T-helper 2 cell treated with Interferon-gamma antibody and Interleukin-4, amounts not matched to agents 5 μg/mL and 100 μg/mL, for 36 hours (primary cell): ENCODE measurements at regions not wholly inside any gene's neighbourhood (a gene's known extent, or its start where the extent isn't known, plus 50 kb on each side); places are given as distances from the start of the nearest gene placed in this dataset.

Source experiments
- DNase-seq: peaks from one replicate; pipeline ENCODE4 v3.0.0; 2021; ENCODE audit warnings: low spot score
- H3K27ac Mint-ChIP-seq: one replicate; pipeline ENCODE4 v1.8.0; 2021; ENCODE audit warnings: mild to moderate bottlenecking, mixed read lengths
- H3K27me3 Mint-ChIP-seq: one replicate; pipeline ENCODE4 v1.8.0; 2021; ENCODE audit warnings: low read depth, mixed read lengths
- H3K36me3 Mint-ChIP-seq: one replicate; pipeline ENCODE4 v1.8.0; 2021; ENCODE audit warnings: low read depth, mixed read lengths
- H3K4me1 Mint-ChIP-seq: one replicate; pipeline ENCODE4 v1.8.0; 2021; ENCODE audit warnings: low read depth, mixed read lengths
- H3K4me3 Mint-ChIP-seq: one replicate; pipeline ENCODE4 v1.8.0; 2022; ENCODE audit warnings: mild to moderate bottlenecking, moderate library complexity, mixed read lengths
- H3K9me3 Mint-ChIP-seq: one replicate; pipeline ENCODE4 v1.8.0; 2021; ENCODE audit warnings: mixed read lengths

- Mint-ChIP-seq H3K4me1 (no peaks in the 10 kb centered on the region), H3K36me3 (no peaks in the 10 kb centered on the region), H3K27ac (no peak overlapping the region), H3K9me3 (peaks cover 8% of the 10 kb centered on the region), H3K4me3 (no peak overlapping the region), H3K27me3 (no peaks in the 10 kb centered on the region)
- no peak for DNase-seq
Observed at GRCh38 chr3:1832395-1832794, 266.3 kb upstream of the CNTN4 start.

- H3K9me3 Mint-ChIP-seq: peaks cover 40% of the 10 kb centered on the region
- H3K36me3 Mint-ChIP-seq: no peaks in the 10 kb centered on the region
- H3K4me1 Mint-ChIP-seq: no peaks in the 10 kb centered on the region
- no peak overlapping the region for H3K4me3 Mint-ChIP-seq
- no peak overlapping the region for H3K27ac Mint-ChIP-seq
- H3K27me3 Mint-ChIP-seq: no peaks in the 10 kb centered on the region
- DNase-seq: no peak
Observed at GRCh38 chr3:1843111-1843510, 255.6 kb upstream of the CNTN4 start.

DNA sequence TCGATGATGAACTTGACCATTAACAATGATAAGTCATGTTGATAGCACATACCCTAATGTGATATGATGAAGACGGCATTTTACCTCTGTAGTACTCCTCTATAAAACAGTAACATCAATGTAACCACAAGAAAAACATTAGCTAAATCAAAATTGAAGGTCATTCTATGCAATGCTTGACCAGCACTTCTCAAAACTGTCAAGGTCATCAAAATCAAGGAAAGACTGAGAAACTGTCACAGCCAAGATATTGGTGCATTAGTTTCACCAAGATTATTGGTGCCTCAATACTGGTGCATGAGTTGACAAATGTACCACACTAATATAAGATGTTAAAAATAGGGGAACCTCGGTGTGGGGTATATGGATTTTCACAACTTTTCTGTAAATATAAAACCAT lies 251.1 kb upstream of the CNTN4 start:
- Mint-ChIP-seq H3K27ac (no peak overlapping the region), H3K9me3 (peaks cover 25% of the 10 kb centered on the region), H3K4me1 (no peaks in the 10 kb centered on the region), H3K36me3 (no peaks in the 10 kb centered on the region), H3K27me3 (no peaks in the 10 kb centered on the region), H3K4me3 (no peak overlapping the region)
- DNase-seq: no peak

- Mint-ChIP-seq H3K27ac (no peak overlapping the region), H3K4me3 (no peak overlapping the region), H3K36me3 (no peaks in the 10 kb centered on the region), H3K4me1 (no peaks in the 10 kb centered on the region), H3K27me3 (no peaks in the 10 kb centered on the region), H3K9me3 (peaks cover 19% of the 10 kb centered on the region)
- DNase-seq: no peak
Observed at GRCh38 chr3:1848935-1849334, 249.7 kb upstream of the CNTN4 start.

DNA sequence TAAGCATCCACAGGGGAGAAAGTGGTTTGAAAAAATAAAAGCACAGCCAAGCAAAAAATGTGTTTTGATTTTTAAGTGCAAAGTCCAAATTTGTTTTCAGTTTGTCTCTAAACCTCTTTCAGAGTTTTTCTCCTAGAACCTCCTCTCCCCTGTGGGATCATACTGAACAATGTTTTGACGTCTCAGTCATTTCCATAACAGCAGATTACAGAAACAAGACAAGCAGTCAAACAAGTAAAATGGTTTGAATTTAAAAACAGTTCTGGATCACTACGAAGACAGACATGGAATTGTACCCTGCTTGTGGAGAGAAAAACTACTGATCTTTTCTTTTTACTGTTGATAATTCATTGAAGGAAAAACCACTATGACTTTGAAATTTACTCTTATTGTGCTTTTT lies 245.7 kb upstream of the CNTN4 start:
- Mint-ChIP-seq H3K27ac (no peak overlapping the region), H3K4me1 (no peaks in the 10 kb centered on the region), H3K4me3 (no peak overlapping the region), H3K36me3 (no peaks in the 10 kb centered on the region), H3K9me3 (peaks cover 3% of the 10 kb centered on the region), H3K27me3 (no peaks in the 10 kb centered on the region)
- no peak for DNase-seq

DNA sequence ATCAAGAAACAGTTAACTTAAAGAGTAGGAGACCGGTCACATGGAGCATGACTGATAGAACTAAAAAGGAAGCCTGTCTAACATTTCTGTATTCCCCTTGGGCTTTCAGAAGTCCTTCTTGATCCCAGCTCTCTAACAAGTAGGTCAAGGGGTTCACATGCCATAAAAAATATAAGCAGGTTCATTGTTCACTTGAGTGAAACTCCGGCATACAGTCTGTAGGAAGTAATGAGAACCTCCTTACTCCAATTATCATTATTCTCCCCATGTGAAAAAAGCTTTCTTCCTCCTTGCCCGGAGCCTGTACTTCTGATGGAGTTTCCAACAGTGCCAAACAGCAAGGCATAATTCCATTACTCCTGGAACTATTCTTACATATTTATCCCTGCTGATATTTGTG lies 242.8 kb upstream of the CNTN4 start:
- Mint-ChIP-seq H3K36me3 (no peaks in the 10 kb centered on the region), H3K9me3 (peaks cover 3% of the 10 kb centered on the region)
- DNase-seq: no peak

GRCh38 chr3:1870738-1871137 lies 227.9 kb upstream of the CNTN4 start:
- Mint-ChIP-seq H3K27ac (no peak overlapping the region), H3K4me1 (no peaks in the 10 kb centered on the region), H3K4me3 (no peak overlapping the region)

More for the DNA sequence above, 242.8 kb upstream of the CNTN4 start:
- Mint-ChIP-seq H3K4me1 (no peaks in the 10 kb centered on the region), H3K27ac (no peak overlapping the region), H3K27me3 (no peaks in the 10 kb centered on the region), H3K4me3 (no peak overlapping the region)

GRCh38 chr3:1883534-1883933 lies 215.1 kb upstream of the CNTN4 start:
- Mint-ChIP-seq H3K4me3 (no peak overlapping the region), H3K36me3 (no peaks in the 10 kb centered on the region), H3K4me1 (no peaks in the 10 kb centered on the region), H3K27me3 (no peaks in the 10 kb centered on the region), H3K27ac (no peak overlapping the region), H3K9me3 (peaks cover 19% of the 10 kb centered on the region)
- DNase-seq: no peak

More at GRCh38 chr3:1870738-1871137, 227.9 kb upstream of the CNTN4 start:
- Mint-ChIP-seq H3K36me3 (no peaks in the 10 kb centered on the region), H3K9me3 (peaks cover 24% of the 10 kb centered on the region), H3K27me3 (no peaks in the 10 kb centered on the region)
- no peak for DNase-seq

DNA sequence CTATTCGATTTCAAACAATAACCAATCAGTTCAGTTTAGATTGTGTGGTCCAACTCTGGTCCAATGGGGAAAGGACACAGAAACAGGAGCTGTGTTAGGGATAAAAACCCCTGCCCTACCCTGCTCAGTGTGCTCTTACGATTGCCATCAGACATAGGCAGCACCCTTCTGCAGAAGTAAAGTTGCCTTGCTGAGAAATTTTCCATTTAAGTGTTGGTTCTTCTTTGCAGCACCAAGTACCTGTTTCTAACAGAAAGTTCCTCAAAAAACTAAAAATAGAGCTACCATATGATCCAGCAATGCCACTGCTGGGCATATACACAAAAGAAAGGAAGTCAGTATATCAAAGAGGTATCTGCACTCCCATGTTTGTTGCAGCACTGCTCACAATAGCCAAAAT lies 206.2 kb upstream of the CNTN4 start:
- Mint-ChIP-seq H3K4me1 (no peaks in the 10 kb centered on the region), H3K36me3 (no peaks in the 10 kb centered on the region), H3K4me3 (no peak overlapping the region), H3K27ac (no peak overlapping the region), H3K9me3 (peaks cover 28% of the 10 kb centered on the region), H3K27me3 (no peaks in the 10 kb centered on the region)
- no peak for DNase-seq

DNA sequence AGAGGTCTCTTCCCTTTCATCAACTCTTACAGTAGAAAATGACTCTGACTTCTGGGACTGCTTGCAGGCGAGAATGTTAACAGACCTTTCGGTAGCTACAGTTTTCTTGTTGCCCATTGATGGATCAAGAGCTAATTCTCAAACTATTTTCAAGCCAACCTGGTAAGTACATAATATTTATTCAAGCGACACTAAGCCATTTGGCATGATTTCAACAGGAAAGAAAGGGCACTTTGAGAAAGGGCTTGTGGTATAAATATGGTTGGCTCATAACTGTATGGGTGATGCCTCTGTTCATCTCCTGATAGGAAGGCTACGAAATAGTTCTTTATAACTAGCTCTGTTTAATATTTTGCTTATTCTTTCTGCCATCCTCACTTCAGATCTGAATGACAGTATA lies 196.2 kb upstream of the CNTN4 start:
- H3K27me3 Mint-ChIP-seq: no peaks in the 10 kb centered on the region

DNA sequence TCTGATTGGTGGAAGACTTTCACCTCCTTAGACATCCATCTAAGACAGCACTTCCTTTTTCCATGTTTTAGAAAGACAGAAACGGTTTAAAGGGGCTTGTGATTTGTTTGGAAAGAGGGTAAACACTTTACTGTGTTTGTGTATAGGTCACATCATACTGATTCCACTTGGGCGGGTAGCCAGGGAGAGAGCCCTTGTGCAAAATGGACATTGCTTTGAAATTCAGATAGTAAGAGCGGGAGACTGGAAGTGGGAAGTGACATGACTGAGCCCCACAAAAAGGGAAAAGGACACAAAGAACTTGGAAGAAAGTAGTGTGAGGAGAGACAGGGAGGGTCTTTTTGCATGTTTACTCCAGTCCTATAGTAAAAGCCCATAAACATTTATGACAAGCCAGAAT lies 195.6 kb upstream of the CNTN4 start:
- DNase-seq: no peak
- Mint-ChIP-seq H3K9me3 (peaks cover 17% of the 10 kb centered on the region), H3K4me1 (no peaks in the 10 kb centered on the region), H3K27me3 (no peaks in the 10 kb centered on the region), H3K27ac (no peak overlapping the region), H3K4me3 (no peak overlapping the region), H3K36me3 (no peaks in the 10 kb centered on the region)

More for the DNA sequence above, 196.2 kb upstream of the CNTN4 start:
- no peaks in the 10 kb centered on the region for H3K36me3 Mint-ChIP-seq
- no peaks in the 10 kb centered on the region for H3K4me1 Mint-ChIP-seq
- no peak overlapping the region for H3K27ac Mint-ChIP-seq
- no peak overlapping the region for H3K4me3 Mint-ChIP-seq
- peaks cover 19% of the 10 kb centered on the region for H3K9me3 Mint-ChIP-seq
- no peak for DNase-seq

DNA sequence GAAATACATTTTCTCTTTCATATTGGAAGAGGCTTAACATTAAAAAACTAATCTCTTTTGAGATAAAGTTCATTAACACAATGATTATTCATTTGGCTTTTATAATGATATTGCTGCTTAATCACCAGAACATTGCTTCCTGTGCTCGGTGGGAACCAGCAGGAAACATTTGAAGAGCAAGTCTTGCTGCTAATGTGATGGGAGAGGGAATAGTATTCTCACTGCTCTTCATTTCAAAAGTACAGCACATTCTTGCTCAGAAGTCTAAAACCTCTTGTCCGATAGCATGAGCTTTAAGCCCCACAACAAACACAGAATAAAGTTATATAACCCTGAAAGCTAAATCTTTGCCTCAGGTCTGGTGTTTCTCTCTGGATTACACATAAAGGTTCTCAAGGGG lies 190.8 kb upstream of the CNTN4 start:
- Mint-ChIP-seq H3K4me3 (no peak overlapping the region), H3K4me1 (no peaks in the 10 kb centered on the region), H3K9me3 (peaks cover 9% of the 10 kb centered on the region), H3K27me3 (no peaks in the 10 kb centered on the region), H3K27ac (no peak overlapping the region), H3K36me3 (no peaks in the 10 kb centered on the region)
- no peak for DNase-seq

- H3K27ac Mint-ChIP-seq: no peak overlapping the region
- no peak for DNase-seq
- no peaks in the 10 kb centered on the region for H3K4me1 Mint-ChIP-seq
- peaks cover 9% of the 10 kb centered on the region for H3K9me3 Mint-ChIP-seq
- H3K27me3 Mint-ChIP-seq: no peaks in the 10 kb centered on the region
- no peak overlapping the region for H3K4me3 Mint-ChIP-seq
- H3K36me3 Mint-ChIP-seq: no peaks in the 10 kb centered on the region
Observed at GRCh38 chr3:1908651-1909445, 189.8 kb upstream of the CNTN4 start.

DNA sequence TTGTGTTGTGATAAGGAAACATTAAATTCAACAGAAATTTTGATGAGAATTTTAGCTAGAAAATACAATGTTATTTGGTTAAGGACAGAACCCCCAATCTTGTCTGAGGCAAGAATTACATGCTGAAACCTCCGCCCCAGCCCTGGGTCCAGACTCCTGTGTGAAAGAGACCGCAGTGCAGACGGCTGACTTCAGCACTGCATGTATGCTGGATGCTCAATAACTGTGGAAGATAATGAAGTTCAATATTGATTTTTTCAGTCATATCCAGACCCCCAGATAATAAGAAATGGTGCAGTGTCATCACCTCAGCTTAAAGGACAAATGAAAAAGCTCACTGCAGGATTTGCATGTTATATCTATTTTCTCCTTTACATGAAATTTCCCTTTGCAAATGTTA lies 188.3 kb upstream of the CNTN4 start:
- no peaks in the 10 kb centered on the region for H3K27me3 Mint-ChIP-seq
- peaks cover 8% of the 10 kb centered on the region for H3K9me3 Mint-ChIP-seq
- no peaks in the 10 kb centered on the region for H3K36me3 Mint-ChIP-seq
- H3K27ac Mint-ChIP-seq: no peak overlapping the region
- DNase-seq: no peak
- H3K4me1 Mint-ChIP-seq: no peaks in the 10 kb centered on the region
- H3K4me3 Mint-ChIP-seq: no peak overlapping the region
